ENCODE measurements at regions not wholly inside any gene's neighbourhood (a gene's known extent, or its start where the extent isn't known, plus 50 kb on each side); places are given as distances from the start of the nearest gene placed in this dataset.

GRCh38 chr16:85461022-85461813, 151.9 kb upstream of the GSE1 start:
- TF ChIP-seq CTCF (IDR thresholded peaks at IDR 0.05) = no peak
- no peak for TF ChIP-seq GABPA (IDR thresholded peaks at IDR 0.05; ENCODE audit: low read depth)
- TF ChIP-seq EP300 (IDR thresholded peaks at IDR 0.05; ENCODE audit: borderline replicate concordance in 1 of 2, low read depth in 1 of 2, low read length in 1 of 2) = no peak
- TF ChIP-seq POLR2AphosphoS5 (IDR thresholded peaks at IDR 0.05; ENCODE audit: low read depth, low read length) = no peak
- no peak for TF ChIP-seq USF2 (IDR thresholded peaks at IDR 0.05; ENCODE audit: borderline replicate concordance, low read depth, low read length)
- TF ChIP-seq FOSL2 (IDR thresholded peaks at IDR 0.05; ENCODE audit: borderline replicate concordance, low read depth) = no peak
- TF ChIP-seq REST (IDR thresholded peaks at IDR 0.05; ENCODE audit: low read depth, low read length) = no peak
- no peak for TF ChIP-seq TEAD4 (IDR thresholded peaks at IDR 0.05; ENCODE audit: borderline replicate concordance, insufficient read depth)
- no peak for TF ChIP-seq RCOR1 (IDR thresholded peaks at IDR 0.05; ENCODE audit: low read length)
- TF ChIP-seq RFX5 (IDR thresholded peaks at IDR 0.05; ENCODE audit: low read length) = no peak
- no peak for TF ChIP-seq YY1 (IDR thresholded peaks at IDR 0.05; ENCODE audit: low read depth)
- no peak for TF ChIP-seq TAF1 (IDR thresholded peaks at IDR 0.05; ENCODE audit: borderline replicate concordance, low read depth, low read length)
- TF ChIP-seq JUND (IDR thresholded peaks at IDR 0.05) = no peak
- no peak for TF ChIP-seq USF1 (IDR thresholded peaks at IDR 0.05; ENCODE audit: borderline replicate concordance, low read depth)
